NOMO-1 treated with DMSO at 0.1 percent for 48 hours (cell line): ENCODE measurements at regions not wholly inside any gene's neighbourhood (a gene's known extent, or its start where the extent isn't known, plus 50 kb on each side); places are given as distances from the start of the nearest gene placed in this dataset.

Experiments used
- DNase-seq: peaks from one replicate; lab custom pipeline; 2025; ENCODE audit not compliant: unreplicated experiment; lab: John Stamatoyannopoulos, UW

GRCh38 chr2:151037434-151037833 lies 224.2 kb downstream of the RBM43 start:
- DNase-seq, result no peak

GRCh38 chr2:151033271-151034248 lies 228.1 kb downstream of the RBM43 start:
- no peak for DNase-seq

DNA sequence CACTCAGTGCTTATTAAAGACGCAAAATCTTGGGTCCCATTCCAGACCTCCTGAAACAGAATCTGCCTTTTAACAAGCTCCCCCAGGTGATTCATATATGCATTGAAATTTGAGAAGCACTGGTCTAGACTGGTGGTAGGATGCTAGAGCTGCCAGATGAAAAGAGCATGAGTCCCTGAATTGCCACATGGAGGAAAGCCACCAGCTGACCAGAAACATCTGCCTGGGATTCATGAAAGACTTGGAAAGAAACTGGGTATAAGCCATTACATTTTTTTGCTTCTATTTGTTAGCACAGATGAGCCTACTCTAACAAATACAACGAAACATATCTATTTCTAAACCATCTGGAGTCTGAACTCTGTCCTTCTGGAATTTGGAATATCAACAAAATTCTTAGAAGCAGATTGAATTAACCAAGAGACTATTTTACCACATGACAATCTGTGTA lies 228.9 kb downstream of the RBM43 start:
- DNase-seq, result no peak

DNA sequence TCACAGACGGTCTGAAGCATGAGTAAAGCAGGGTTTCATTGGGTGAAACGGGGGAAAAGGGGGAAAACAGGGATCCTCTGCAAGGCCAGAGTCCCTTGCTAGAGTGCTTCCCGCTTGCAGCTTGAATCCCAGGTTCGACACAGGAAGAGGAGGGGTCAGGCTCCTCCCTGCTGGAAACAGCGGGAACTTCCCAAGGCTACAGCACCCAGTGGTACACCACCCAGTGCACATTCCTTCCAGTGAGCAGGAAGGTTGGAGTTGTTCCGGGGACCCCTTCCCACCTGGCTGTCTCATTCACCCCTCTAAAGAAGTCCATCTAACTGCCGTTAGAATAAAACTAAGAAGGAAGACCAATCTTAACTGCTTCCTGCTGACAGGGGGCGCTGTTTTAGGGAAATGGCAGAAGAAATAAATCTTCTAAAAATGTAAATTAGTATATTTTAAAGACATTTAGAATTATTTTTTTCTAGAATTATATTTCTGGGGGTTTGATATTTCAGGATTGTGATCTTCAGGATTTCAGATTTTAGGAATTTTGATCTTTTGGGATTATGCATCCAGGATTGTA lies 230.9 kb downstream of the RBM43 start:
- DNase-seq, result no peak

DNA sequence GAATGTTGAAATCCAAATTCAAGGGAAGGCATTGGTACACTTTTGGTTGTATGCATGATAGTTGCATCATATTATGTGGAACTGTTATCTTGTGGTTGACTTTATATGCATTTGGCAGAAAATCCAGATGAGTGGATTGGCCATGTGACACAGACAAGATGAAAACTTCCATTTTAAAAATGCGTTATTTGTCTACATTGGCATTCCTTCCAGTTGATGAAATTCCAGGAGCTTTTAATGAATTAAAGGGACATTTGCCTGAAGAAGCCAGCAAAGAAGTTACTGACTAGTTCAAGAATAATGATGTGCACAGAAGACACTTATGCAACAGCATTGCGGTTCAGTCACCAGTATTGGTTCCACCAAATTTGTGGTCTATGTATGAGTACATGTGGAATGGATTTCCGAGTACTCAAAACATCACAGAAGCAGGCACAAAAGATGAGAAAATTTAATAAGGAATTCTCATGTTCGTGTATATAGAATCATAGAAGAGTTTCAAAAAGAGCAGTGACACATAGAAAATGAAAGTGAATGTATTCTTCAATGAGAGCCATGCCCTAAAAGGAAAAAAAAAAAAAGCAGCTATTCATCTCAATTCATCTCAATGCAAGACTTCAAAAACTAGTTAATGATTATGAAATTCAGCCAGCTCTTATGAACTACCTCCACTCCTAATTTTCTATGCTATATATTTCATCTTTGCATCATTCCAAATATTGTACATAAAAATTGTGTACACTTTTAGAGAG lies 232.1 kb downstream of the RBM43 start:
- DNase-seq, result peak; percentile 66

GRCh38 chr2:151028691-151029176 lies 232.9 kb downstream of the RBM43 start:
- DNase-seq, result no peak

DNA sequence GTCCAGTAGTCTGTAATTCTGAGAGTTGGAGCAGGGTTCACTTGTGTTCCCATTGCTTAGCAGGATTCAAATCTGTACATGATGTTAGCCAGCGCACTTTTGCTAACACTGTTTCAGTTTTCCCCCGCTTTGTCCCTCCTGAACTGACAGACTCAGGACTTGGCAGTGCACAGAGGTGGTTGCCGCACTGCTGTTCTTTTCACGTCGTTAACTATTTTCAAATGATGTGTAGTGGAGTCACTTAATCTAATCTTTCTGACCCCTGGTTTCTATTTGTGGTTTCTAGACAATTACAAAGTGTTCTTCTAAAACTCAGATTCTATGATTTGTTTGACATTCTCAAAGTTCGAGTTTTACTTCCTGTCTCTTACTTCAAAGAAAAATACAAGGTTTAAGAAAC lies 234.5 kb downstream of the RBM43 start:
- no peak for DNase-seq

DNA sequence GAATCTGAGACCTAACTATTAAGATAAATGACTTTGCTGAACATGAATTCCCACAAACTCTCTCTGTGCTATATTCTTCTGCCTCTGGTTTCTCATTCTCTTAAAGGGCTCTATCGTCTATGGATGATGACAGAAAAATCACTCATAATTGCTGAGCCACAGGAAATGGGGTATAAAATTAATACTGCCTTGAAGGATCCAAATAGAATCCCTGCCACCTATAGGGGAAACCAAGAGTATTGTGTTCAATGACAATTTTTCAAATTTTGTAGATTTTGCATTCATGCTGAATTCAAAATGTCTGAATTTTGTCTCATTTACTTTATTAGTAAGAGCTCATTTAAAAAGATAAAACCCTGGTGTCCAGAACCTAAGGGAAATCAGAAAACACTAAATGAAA lies 235.8 kb downstream of the RBM43 start:
- DNase-seq, result no peak

- peak; percentile 8 for DNase-seq
These were observed 236.9 kb downstream of the RBM43 start for GRCh38 chr2:151024696-151025251.

GRCh38 chr2:151021747-151022452 lies 239.8 kb downstream of the RBM43 start:
- DNase-seq, result no peak

DNA sequence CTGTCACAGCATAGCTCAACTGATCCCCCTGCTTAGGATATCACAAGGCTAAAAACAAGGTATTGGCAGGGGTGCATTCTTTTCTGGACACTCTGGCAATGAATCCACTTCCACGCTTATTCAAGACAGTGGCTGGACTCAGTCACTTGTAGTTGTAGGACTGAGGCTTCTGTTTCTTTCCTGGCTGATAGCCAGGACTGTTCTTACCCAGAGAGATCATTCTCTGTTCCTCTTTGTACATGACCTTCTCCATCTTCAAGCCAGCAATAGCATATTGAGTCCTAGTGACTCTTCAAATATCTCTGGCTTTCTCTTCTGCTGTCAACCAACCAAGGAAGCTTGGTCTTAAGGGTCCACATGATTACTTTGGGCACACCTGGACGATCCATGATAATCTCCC lies 241.3 kb downstream of the RBM43 start:
- peak; percentile 38 for DNase-seq

GRCh38 chr2:151009437-151010175 lies 252.1 kb downstream of the RBM43 start:
- no peak for DNase-seq

DNA sequence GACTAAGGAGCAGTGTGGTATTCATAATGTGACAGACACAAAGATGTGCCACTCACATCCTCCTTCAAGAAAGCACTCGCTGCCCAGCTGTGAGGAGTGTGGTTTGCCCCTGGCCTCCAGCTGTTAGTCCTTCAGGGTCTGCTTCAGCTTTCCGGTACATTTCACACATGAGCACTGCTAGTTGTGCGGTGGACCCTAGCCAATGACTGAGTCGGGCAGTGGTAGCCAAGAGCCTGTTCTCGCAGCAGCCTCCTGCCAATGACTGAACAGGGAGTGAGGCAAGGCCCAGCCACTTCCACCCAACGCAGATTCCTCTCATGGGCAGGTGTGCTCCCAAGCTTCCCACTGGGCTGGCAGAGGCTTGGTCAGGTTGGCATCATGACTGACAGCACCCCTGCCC lies 254.3 kb downstream of the RBM43 start:
- DNase-seq, result no peak

DNA sequence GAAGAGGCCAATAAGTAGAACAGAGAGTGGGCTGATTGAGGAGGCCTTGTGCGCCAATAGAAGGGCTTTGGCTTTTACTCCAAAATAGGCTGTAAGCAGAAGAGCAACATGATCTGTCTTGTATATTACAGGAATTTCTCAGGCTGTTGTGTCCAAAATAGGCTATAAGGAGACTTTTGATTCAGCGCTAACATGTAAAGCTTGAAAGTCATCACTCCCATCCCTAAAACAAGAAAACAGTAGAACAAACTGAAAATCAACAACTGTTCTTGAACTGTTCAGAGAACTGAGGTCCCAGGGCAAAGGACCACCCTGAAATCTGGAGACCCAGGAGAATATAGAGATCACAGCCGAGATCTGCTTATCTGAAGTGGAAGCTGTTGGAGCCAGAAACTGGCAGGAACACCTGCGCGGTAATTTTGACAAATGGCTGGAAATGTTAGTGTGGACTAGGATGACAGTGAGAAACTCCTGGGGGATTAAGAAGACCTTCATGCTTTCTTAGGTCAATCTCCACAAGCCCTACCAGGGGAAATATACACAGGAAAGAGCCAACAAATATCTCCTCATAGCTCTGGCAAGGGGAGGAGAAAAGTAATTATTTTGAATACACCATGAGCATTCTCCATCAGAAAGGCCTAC lies 258.6 kb downstream of the RBM43 start:
- no peak for DNase-seq

- no peak for DNase-seq
These were observed 263.8 kb downstream of the RBM43 start for GRCh38 chr2:150997702-150998440.

- no peak for DNase-seq
These were observed 264.6 kb downstream of the RBM43 start for GRCh38 chr2:150997066-150997465.

DNA sequence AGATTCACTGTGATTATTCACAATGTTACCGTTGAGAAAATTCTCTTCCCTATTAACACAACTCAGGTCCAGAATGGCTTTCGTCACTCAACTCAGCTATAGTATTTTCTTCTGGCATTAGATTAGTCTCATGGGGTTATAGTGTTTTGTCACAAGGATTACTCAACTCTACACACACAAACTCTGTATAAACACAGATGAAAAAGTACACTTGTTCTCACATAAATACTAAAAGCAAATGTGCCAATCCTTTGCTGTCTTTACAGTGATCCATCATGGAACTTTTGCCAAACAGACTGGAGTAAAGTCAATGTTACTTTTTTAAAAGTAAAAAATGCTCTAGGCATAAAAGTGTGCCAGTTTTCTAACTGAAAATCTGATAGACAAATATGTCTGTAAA lies 267.6 kb downstream of the RBM43 start:
- DNase-seq, result no peak

DNA sequence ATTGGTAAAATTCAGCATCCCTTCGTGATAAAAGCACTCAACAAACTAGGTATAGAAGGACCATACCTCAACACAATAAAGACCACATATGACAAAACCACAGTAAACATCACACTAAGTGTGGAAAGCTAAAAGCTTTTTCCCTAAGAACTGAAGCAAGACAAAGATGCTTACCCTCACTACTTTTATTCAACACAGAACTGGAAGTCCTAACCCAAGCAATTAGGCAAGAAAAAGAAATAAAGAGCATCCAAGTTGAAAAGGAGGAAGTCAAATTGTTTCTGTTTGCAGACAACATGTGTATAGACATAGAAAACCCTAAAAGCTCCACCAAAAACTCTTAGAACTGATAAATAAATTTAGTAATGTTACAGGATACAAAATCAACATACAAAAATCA lies 271.7 kb downstream of the RBM43 start:
- no peak for DNase-seq

DNA sequence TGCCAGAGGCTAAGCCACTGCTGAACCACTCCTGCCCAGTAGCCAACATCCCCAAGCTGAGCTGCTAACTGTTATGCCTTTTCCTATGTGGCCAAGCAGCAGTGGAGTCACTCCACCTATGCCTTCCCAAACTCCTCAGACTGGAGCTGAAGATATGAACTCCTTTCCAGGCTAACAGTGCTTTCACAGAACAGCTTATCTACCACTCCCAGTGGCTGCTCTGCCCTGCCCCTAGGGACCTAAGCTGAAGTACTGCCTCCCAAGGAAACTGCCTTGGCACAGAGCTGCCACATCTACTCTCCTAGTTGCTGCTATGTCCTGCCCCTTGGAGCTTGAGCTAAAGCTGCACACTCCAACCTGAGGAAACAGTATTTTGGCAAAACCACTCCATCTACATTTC lies 275.9 kb downstream of the RBM43 start:
- no peak for DNase-seq
